ENCODE measurements at regions not wholly inside any gene's neighbourhood (a gene's known extent, or its start where the extent isn't known, plus 50 kb on each side); places are given as distances from the start of the nearest gene placed in this dataset.
"Not testable (repeated sequence)": the region's sequence is repeated elsewhere in the genome, so short reads cannot be mapped to it uniquely, and the experiment has no call there.

DNA sequence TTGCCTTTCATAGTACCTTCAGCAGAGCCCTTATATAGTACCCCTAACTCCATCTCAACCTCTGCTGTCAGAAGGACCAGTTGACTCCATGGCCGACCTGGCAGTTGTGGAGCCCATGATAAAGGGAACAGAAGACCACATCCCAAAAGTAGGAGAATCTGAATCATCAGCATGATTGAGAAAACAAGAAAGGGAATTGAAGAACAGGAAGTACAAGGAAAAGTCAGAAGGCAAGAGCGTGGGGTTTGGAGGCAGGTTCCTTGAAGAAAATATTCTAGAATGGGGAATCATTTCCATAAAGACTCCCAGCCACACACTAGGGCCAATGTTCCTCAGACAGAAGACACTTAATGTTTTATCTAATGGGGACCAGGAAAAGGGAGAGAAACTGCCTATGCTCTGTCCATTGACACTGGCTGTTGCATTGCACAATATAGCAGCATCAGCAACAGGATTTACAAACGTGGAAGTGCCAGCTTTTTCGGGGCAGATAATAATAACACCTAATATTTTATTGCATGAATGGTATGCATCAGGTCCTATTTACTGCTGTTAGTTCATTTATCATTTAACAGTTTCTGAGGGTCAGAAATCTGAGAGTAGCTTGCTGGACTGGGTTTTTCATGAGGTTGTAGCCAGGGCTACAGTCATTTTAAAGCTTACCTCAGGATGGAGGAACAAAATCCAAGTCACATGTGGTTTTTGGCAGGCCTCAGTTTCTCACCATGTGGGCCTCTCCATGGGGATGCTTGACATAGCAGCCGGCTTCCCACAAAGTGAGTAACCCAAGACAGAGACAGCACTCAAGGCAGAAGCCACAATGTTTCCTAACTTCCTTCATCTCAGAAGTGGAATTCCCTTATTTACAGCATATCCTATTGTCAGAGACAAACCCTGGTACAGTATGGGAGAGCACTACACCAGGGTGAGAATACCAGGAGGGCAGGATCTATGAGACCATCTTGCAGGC, 483.4 kb downstream of the PLPP3 start:
- no peak for DNase-seq

DNA sequence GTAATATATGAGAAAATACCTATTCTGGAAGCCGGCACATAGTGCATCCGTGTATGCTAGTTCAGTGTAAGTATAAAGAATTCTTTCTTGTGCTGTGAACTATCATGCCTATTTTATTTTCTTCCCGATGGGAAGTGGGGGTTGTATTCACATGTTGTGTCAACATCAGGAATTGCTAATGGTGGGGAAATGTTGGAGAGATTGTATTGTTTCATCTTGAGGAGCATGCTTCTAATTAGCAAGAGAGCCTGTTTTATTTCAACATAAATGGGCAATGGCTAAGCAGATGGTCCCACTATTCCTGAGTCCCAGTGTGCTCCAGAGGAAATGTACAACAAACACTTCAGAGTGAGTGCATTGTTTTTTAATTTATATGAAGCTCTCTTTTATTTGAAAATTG, 485.2 kb downstream of the PLPP3 start:
- DNase-seq = no peak

- DNase-seq = no peak
Observed at GRCh38 chr1:56092684-56093570, 486.4 kb downstream of the PLPP3 start.

- not testable (repeated sequence) for DNase-seq
Observed at GRCh38 chr1:56089826-56090225, 489.5 kb downstream of the PLPP3 start.

- no peak for DNase-seq
Observed at GRCh38 chr1:56084246-56084645, 495.1 kb downstream of the PLPP3 start.

GRCh38 chr1:56081736-56082135, 497.6 kb downstream of the PLPP3 start:
- DNase-seq = no peak

DNA sequence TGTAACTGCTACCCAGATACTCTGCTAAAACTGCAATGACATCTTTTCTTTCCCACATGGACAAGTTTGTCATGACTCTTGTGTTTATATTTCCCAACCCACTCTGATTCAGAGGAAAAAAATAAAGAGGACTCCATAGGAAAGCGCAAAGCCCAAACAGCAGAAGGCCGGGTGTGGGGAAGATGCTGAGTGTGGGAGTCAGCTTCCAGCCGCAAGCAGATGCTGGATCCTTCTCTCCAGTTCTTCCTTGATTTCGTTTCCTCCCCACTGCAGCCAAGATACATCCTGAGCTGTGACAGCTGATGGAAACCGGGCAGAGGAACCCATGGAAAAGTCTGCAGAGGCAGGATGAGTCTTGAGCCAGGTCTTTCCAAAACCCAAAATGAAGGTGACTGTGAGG, 498.2 kb downstream of the PLPP3 start:
- DNase-seq = no peak

DNA sequence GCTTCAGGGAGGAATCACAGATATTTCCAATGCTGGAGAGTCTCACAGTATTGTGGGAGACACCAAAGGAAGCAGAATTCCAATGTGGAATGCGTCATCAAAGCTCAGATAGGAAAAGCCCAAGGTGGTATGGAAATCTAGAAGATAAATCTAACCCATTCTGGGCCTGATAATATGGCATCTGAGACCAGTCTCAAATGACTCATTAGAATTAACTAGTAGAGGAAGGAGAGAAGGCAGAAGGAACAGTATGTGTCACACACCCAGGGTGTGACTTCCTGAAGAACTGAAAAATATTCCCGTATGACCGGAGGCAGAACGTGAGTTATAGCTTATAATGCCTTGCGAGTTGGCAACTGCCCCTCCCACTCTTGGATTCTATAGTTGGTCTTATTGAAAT, 499.2 kb downstream of the PLPP3 start:
- DNase-seq = no peak

GRCh38 chr1:56079391-56079790, 500.0 kb downstream of the PLPP3 start:
- no peak for DNase-seq

GRCh38 chr1:56077206-56077605, 502.2 kb downstream of the PLPP3 start:
- DNase-seq = no peak

GRCh38 chr1:56074007-56074651, 505.2 kb downstream of the PLPP3 start:
- no peak for DNase-seq

GRCh38 chr1:56073614-56074006, 505.8 kb downstream of the PLPP3 start:
- no peak for DNase-seq

DNA sequence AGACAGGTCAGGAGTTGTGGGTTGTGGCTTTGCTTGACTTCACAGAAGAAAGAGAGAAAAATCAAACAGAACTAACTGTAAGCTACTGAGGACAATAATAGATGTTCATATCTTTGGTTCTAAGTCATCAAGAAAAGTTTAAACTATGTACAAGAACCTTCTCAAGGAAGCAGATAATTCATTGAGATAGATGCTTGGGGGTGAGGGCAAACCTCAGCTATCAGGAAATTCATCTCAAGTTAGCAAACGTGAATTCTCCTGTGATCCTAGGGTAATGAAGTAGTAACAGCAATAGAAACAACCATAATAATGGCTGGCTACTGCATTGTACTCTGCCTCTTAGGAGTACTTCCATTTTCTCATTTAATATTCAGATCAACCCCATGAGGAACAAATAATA, 506.2 kb downstream of the PLPP3 start:
- DNase-seq = no peak

DNA sequence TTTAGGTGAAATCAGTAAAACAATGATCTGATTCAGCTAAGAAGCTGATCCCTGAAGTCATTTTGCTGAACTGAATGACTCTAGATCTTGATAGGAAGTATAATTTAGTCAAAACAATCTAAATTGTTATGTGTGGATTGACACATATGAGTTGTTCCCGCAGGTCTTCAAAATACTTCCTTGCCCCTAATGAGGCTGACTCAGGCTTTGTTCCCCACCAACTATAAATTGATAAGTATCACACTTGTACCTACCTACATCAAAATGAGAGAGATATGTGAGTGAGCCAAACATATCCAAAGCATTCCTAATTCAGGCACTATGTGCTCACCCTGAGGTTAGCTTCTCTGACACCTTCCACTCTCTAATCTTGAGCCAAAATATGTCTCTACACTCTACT, 507.1 kb downstream of the PLPP3 start:
- DNase-seq = no peak

- no peak for DNase-seq
Observed at GRCh38 chr1:56071351-56071750, 508.0 kb downstream of the PLPP3 start.

DNA sequence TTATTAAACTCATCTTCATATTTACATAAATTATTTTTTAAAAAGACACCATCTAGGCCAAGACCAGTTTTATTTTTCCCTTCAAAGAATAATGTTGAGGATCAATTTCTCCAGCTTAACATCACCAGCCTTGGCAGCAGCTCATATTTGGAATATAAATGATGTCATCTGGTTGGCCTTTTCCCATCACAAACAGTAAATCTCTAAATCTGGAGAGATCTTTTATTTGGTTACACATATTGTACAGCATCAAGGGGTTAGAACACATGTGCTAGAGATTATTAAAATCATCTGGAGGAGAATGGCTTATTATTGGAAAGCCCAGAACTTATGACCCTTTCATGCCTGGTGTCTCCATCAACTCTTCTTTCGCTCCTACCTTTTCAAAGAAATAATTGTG, 508.8 kb downstream of the PLPP3 start:
- DNase-seq = no peak

GRCh38 chr1:56069824-56070223, 509.5 kb downstream of the PLPP3 start:
- DNase-seq = no peak

DNA sequence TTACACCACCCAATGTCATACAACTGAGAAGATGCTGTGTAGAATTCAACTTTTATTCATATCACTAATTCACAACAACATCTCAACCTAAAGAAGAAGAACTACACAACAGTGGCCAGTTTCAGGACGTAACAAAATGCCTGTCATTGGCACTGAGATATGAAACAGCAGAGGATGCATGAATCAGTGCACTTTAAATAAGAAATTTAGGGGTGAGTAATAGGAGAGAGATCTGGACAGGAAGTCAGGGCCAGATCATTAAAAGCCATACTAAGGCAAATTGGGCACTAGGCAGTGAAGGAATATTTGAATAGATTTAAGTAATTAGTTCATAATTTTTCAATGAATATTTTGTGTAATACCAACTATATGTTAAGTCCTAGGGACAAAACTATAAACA, 510.5 kb downstream of the PLPP3 start:
- DNase-seq = no peak

DNA sequence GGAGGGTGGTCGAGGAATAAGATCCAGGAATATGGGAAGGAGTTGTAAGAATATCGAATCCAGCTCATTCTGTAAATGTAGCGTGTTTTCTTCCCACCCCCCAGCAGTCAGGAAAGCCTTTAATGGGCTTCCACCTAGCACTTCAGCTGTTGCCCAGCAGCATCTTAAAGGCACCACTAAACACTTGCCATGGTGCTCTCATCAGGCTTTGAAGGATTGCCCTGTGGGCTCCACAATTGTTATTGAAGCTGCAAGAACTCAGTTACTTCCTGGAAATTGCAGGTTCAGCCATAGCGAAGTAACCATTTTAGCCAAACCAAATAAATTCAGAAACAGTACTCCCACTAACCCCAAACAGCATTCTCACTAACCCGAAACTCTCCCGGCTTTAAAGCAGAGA, 511.2 kb downstream of the PLPP3 start:
- no peak for DNase-seq

DNA sequence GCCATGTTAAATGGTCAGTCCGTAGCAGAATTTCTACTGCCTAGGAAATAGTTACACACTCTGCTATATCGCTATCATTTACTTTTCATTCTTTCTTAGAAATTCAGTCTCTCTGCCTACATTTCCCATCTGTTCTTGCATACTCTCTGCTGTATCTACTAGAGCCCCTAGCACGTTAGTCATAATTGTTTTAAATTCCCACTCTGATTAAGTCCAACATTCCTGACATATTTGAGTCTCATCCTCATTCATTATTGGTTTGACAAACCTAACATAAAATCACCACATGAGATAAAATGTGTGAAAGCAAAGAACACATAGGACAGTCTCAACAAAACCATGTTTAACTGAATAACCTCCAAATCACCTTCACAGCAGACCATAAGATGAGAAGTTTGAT, 513.6 kb downstream of the PLPP3 start:
- no peak for DNase-seq

DNA sequence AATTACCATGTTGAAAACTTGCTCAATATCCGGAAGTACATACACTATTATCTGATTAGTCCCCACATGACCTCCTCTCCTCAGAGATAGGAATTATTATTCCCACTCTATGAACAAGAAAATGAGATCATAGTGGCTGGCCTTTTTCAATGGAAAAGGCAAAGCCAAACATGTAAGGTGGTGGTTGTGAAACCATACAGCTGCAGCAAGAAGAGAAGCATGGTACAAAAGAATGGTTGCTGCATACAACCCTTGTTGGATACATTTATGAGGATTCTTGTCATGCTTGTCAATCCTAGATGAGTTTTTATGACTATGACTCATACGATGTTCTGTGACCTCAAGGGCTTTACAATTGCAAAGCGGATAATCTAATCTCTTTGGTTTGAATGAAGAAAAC, 514.7 kb downstream of the PLPP3 start:
- DNase-seq = no peak

GRCh38 chr1:56063461-56063860, 515.9 kb downstream of the PLPP3 start:
- DNase-seq = no peak

- DNase-seq = no peak
Observed at GRCh38 chr1:56062625-56063024, 516.7 kb downstream of the PLPP3 start.
